RPMI8226 (cell line): ENCODE measurements at regions not wholly inside any gene's neighbourhood (a gene's known extent, or its start where the extent isn't known, plus 50 kb on each side); places are given as distances from the start of the nearest gene placed in this dataset.

Experiments
- DNase-seq: peaks from one replicate; pipeline ENCODE4 v3.0.0-alpha.2; 2015

- DNase-seq = peak; percentile 66
These were observed 541.7 kb upstream of the MEX3C start for GRCh38 chr18:51739044-51739666.

- no peak for DNase-seq
These were observed 554.4 kb upstream of the MEX3C start for GRCh38 chr18:51751901-51752300.

- no peak for DNase-seq
These were observed 556.0 kb upstream of the MEX3C start for GRCh38 chr18:51753365-51754057.

GRCh38 chr18:51754566-51754965 is 557.1 kb upstream of the MEX3C start:
- no peak for DNase-seq

- no peak for DNase-seq
These were observed 559.9 kb upstream of the MEX3C start for GRCh38 chr18:51757255-51757924.

GRCh38 chr18:51762373-51762772 is 564.9 kb upstream of the MEX3C start:
- peak; percentile 62 for DNase-seq

GRCh38 chr18:51765606-51766360 is 568.3 kb upstream of the MEX3C start:
- peak; percentile 30 for DNase-seq

GRCh38 chr18:51767293-51767692 is 569.8 kb upstream of the MEX3C start:
- DNase-seq = peak; percentile 80

- DNase-seq = no peak
These were observed 561.9 kb upstream of the DCC start for GRCh38 chr18:51778115-51778514.

- DNase-seq = no peak
These were observed 550.1 kb upstream of the DCC start for GRCh38 chr18:51789871-51790270.

GRCh38 chr18:51801514-51801913 is 538.5 kb upstream of the DCC start:
- DNase-seq = no peak

GRCh38 chr18:51802569-51803428 is 537.2 kb upstream of the DCC start:
- no peak for DNase-seq

- peak; percentile 39 for DNase-seq
These were observed 532.7 kb upstream of the DCC start for GRCh38 chr18:51807336-51807735.

- DNase-seq = peak; percentile 66
These were observed 528.1 kb upstream of the DCC start for GRCh38 chr18:51811883-51812282.

GRCh38 chr18:51813740-51814139 is 526.3 kb upstream of the DCC start:
- DNase-seq = no peak

GRCh38 chr18:51821610-51822009 is 518.4 kb upstream of the DCC start:
- no peak for DNase-seq

GRCh38 chr18:51824746-51825145 is 515.3 kb upstream of the DCC start:
- DNase-seq = no peak

- DNase-seq = no peak
These were observed 506.1 kb upstream of the DCC start for GRCh38 chr18:51833850-51834249.

- no peak for DNase-seq
These were observed 491.3 kb upstream of the DCC start for GRCh38 chr18:51848702-51849101.

GRCh38 chr18:51852681-51853080 is 487.3 kb upstream of the DCC start:
- no peak for DNase-seq

GRCh38 chr18:51857989-51858388 is 482.0 kb upstream of the DCC start:
- no peak for DNase-seq

GRCh38 chr18:51861046-51861445 is 479.0 kb upstream of the DCC start:
- no peak for DNase-seq
